NCI-H2227 treated with DMSO at 0.1 percent for 48 hours (cell line): ENCODE measurements at regions not wholly inside any gene's neighbourhood (a gene's known extent, or its start where the extent isn't known, plus 50 kb on each side); places are given as distances from the start of the nearest gene placed in this dataset.

ENCODE experiments used
- DNase-seq: peaks from one replicate; lab custom pipeline; 2025; lab: John Stamatoyannopoulos, UW

- DNase-seq: no peak
Observed at GRCh38 chr17:79280866-79281572, 206.4 kb downstream of the ENGASE start.

- no peak for DNase-seq
Observed at GRCh38 chr17:79280010-79280409, 205.4 kb downstream of the ENGASE start.

GRCh38 chr17:79279320-79279719 lies 204.7 kb downstream of the ENGASE start:
- DNase-seq: no peak

- no peak for DNase-seq
Observed at GRCh38 chr17:79276821-79277220, 202.2 kb downstream of the ENGASE start.

- no peak for DNase-seq
Observed at GRCh38 chr17:79273660-79274059, 199.0 kb downstream of the ENGASE start.

GRCh38 chr17:79272666-79273219 lies 198.1 kb downstream of the ENGASE start:
- no peak for DNase-seq

- DNase-seq: no peak
Observed at GRCh38 chr17:79272220-79272619, 197.6 kb downstream of the ENGASE start.

GRCh38 chr17:79269620-79270019 lies 195.0 kb downstream of the ENGASE start:
- DNase-seq: no peak

- DNase-seq: no peak
Observed at GRCh38 chr17:79263191-79263590, 188.6 kb downstream of the ENGASE start.

- no peak for DNase-seq
Observed at GRCh38 chr17:79262624-79263023, 188.0 kb downstream of the ENGASE start.

- no peak for DNase-seq
Observed at GRCh38 chr17:79261355-79262072, 186.9 kb downstream of the ENGASE start.

- no peak for DNase-seq
Observed at GRCh38 chr17:79258843-79259242, 184.2 kb downstream of the ENGASE start.

- DNase-seq: no peak
Observed at GRCh38 chr17:79258041-79258440, 183.4 kb downstream of the ENGASE start.

- DNase-seq: no peak
Observed at GRCh38 chr17:79255926-79256585, 181.4 kb downstream of the ENGASE start.

- DNase-seq: no peak
Observed at GRCh38 chr17:79255456-79255855, 180.8 kb downstream of the ENGASE start.

- DNase-seq: no peak
Observed at GRCh38 chr17:79255046-79255445, 180.4 kb downstream of the ENGASE start.

GRCh38 chr17:79252886-79253285 lies 178.3 kb downstream of the ENGASE start:
- DNase-seq: no peak

- DNase-seq: no peak
Observed at GRCh38 chr17:79251824-79252223, 177.2 kb downstream of the ENGASE start.

GRCh38 chr17:79249929-79250521 lies 175.4 kb downstream of the ENGASE start:
- no peak for DNase-seq

GRCh38 chr17:79248843-79249493 lies 174.3 kb downstream of the ENGASE start:
- no peak for DNase-seq

- DNase-seq: no peak
Observed at GRCh38 chr17:79246225-79247190, 171.9 kb downstream of the ENGASE start.
